ENCODE measurements at regions not wholly inside any gene's neighbourhood (a gene's known extent, or its start where the extent isn't known, plus 50 kb on each side); places are given as distances from the start of the nearest gene placed in this dataset.

- H3K27me3 ChIP-seq, result no peaks in the 10 kb centered on the region
- H3K4me1 ChIP-seq, result no peaks in the 10 kb centered on the region
- no peak for DNase-seq
- 67 to 69% methylated on average over 5 of the region's 5 CpGs for WGBS, 2 donors
- H3K9me3 ChIP-seq, result no peaks in the 10 kb centered on the region
- no peak overlapping the region for H3K4me3 ChIP-seq
- TF ChIP-seq POLR2AphosphoS5 (IDR thresholded peaks at IDR 0.05) (no peak), POLR2A (IDR thresholded peaks at IDR 0.05) (no peak), EP300 (IDR thresholded peaks at IDR 0.05) (no peak), CTCF (IDR thresholded peaks at IDR 0.05) (no peak)
- intact Hi-C loops (cut with DNase I), result no loop called here
- no peak overlapping the region for H3K27ac ChIP-seq
- H3K36me3 ChIP-seq, result no peaks in the 10 kb centered on the region
Observed at GRCh38 chr12:60216226-60216625, 620.4 kb downstream of the SLC16A7 start.

GRCh38 chr12:60223242-60223641, 627.4 kb downstream of the SLC16A7 start:
- TF ChIP-seq POLR2AphosphoS5 (IDR thresholded peaks at IDR 0.05) (no peak), CTCF (IDR thresholded peaks at IDR 0.05) (no peak), EP300 (IDR thresholded peaks at IDR 0.05) (no peak), POLR2A (IDR thresholded peaks at IDR 0.05) (no peak)
- no peaks in the 10 kb centered on the region for H3K36me3 ChIP-seq
- 75 to 83% methylated on average over 4 of the region's 4 CpGs for WGBS, 2 donors
- H3K4me1 ChIP-seq, result no peaks in the 10 kb centered on the region
- intact Hi-C loops (cut with DNase I), result no loop called here
- no peak for DNase-seq
- no peaks in the 10 kb centered on the region for H3K9me3 ChIP-seq
- H3K27me3 ChIP-seq, result no peaks in the 10 kb centered on the region
- H3K4me3 ChIP-seq, result no peak overlapping the region
- H3K27ac ChIP-seq, result no peak overlapping the region

- intact Hi-C loops (cut with DNase I), result no loop called here
- H3K27me3 ChIP-seq, result no peaks in the 10 kb centered on the region
- WGBS, 2 donors, result 77 to 83% methylated on average over 11 of the region's 11 CpGs
- TF ChIP-seq CTCF (IDR thresholded peaks at IDR 0.05) (no peak), POLR2AphosphoS5 (IDR thresholded peaks at IDR 0.05) (no peak), POLR2A (IDR thresholded peaks at IDR 0.05) (no peak), EP300 (IDR thresholded peaks at IDR 0.05) (no peak)
- no peak for DNase-seq
- H3K9me3 ChIP-seq, result no peaks in the 10 kb centered on the region
- H3K27ac ChIP-seq, result no peak overlapping the region
- no peaks in the 10 kb centered on the region for H3K4me1 ChIP-seq
- H3K4me3 ChIP-seq, result no peak overlapping the region
- H3K36me3 ChIP-seq, result no peaks in the 10 kb centered on the region
Observed at GRCh38 chr12:60225216-60226000, 629.6 kb downstream of the SLC16A7 start.

DNA sequence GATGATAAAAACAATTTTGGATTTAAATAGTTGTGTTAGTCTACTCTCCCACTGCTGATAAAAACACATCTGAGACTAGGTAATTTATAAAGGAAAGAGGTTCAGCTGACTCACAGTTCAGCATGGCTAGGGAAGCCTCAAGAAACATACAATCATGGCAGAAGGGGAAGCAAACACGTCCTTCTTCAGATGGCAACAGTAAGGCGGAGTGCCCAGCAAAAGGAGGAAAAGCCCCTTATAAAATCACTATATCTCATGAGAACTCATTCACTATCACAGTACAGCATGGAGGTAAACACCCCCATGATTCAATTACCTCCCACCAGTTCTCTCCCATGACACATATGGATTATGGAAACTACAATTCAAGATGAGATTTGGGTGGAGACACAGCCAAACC, 632.1 kb downstream of the SLC16A7 start:
- no peak overlapping the region for H3K27ac ChIP-seq
- no peaks in the 10 kb centered on the region for H3K4me1 ChIP-seq
- WGBS, 2 donors, result 87 to 89% methylated on average over 2 of the region's 2 CpGs
- H3K36me3 ChIP-seq, result no peaks in the 10 kb centered on the region
- intact Hi-C loops (cut with DNase I), result no loop called here
- H3K9me3 ChIP-seq, result peaks cover 0 to 5% (median 0%) of the 10 kb centered on the region in 4 donors
- no peaks in the 10 kb centered on the region for H3K27me3 ChIP-seq
- no peak overlapping the region for H3K4me3 ChIP-seq
- TF ChIP-seq EP300 (IDR thresholded peaks at IDR 0.05), result no peak
- TF ChIP-seq CTCF (IDR thresholded peaks at IDR 0.05), result no peak
- TF ChIP-seq POLR2AphosphoS5 (IDR thresholded peaks at IDR 0.05), result no peak
- TF ChIP-seq POLR2A (IDR thresholded peaks at IDR 0.05), result no peak
- DNase-seq, result no peak

- H3K9me3 ChIP-seq, result peaks cover 0 to 5% (median 0%) of the 10 kb centered on the region in 4 donors
- H3K27ac ChIP-seq, result no peak overlapping the region
- 85 to 88% methylated on average over 4 of the region's 4 CpGs for WGBS, 2 donors
- H3K36me3 ChIP-seq, result no peaks in the 10 kb centered on the region
- DNase-seq, result no peak
- no peaks in the 10 kb centered on the region for H3K27me3 ChIP-seq
- H3K4me3 ChIP-seq, result no peak overlapping the region
- TF ChIP-seq POLR2A (IDR thresholded peaks at IDR 0.05) (no peak), EP300 (IDR thresholded peaks at IDR 0.05) (no peak), POLR2AphosphoS5 (IDR thresholded peaks at IDR 0.05) (no peak), CTCF (IDR thresholded peaks at IDR 0.05) (no peak)
- no peaks in the 10 kb centered on the region for H3K4me1 ChIP-seq
- intact Hi-C loops (cut with DNase I), result no loop called here
Observed at GRCh38 chr12:60230056-60230455, 634.2 kb downstream of the SLC16A7 start.

Measured in sigmoid colon (tissue), 6 donors.